ENCODE measurements at regions not wholly inside any gene's neighbourhood (a gene's known extent, or its start where the extent isn't known, plus 50 kb on each side); places are given as distances from the start of the nearest gene placed in this dataset.

GRCh38 chr2:3034396-3034795 lies 343.2 kb downstream of the EIPR1 start (continued):
- TF ChIP-seq CTCF (IDR thresholded peaks at IDR 0.05 in 2 of 3, conservative IDR thresholded peaks at IDR 0.05 in 1 of 3; ENCODE audit: control insufficient read depth in 2 of 3, extremely low read depth in 1 of 3, insufficient read depth in 1 of 3, low read depth in 3 of 3, low read length in 3 of 3): no peak
- no peak for TF ChIP-seq ASH2L (IDR thresholded peaks at IDR 0.05; ENCODE audit: borderline replicate concordance, low read depth)

- Histone ChIP-seq H4K20me1 (ENCODE audit: control insufficient read depth, insufficient read depth) (no peaks in the 10 kb centered on the region), H3K4me1 (ENCODE audit: control insufficient read depth, insufficient read depth, low read length) (no peaks in the 10 kb centered on the region), H3K36me3 (ENCODE audit: control insufficient read depth in 2 of 2, insufficient read depth in 2 of 2, low read length in 1 of 2) (no peaks in the 10 kb centered on the region), H3K9me3 (replicated peaks; ENCODE audit: control insufficient read depth, insufficient read depth, low read length) (no peaks in the 10 kb centered on the region), H3K79me2 (ENCODE audit: control insufficient read depth, insufficient read depth, low read length) (no peaks in the 10 kb centered on the region), H3K4me2 (ENCODE audit: control insufficient read depth, insufficient read depth) (no peak overlapping the region), H3K27ac (ENCODE audit: control insufficient read depth, insufficient read depth) (no peak overlapping the region), H3K27me3 (replicated peaks in 1 of 2; ENCODE audit: control insufficient read depth in 2 of 2, insufficient read depth in 2 of 2, low read length in 1 of 2) (no peaks in the 10 kb centered on the region), H3K9ac (ENCODE audit: control insufficient read depth, insufficient read depth, low read length) (no peak overlapping the region), H2AFZ (ENCODE audit: control insufficient read depth, low read depth, low read length) (no peak overlapping the region), H3K4me3 (no peak overlapping the region)
- ChIA-PET POLR2A (no interaction called here), RAD21 (ENCODE audit: unreplicated experiment) (no interaction called here), SMC1A (ENCODE audit: uncharacterized antibody, unreplicated experiment) (no interaction called here), CTCF (interaction anchor here (0.5 kb wide), 1 partner anchor 1488 kb away, joined by 3 read pairs; no protein-coding TSS in a partner anchor)
- 35% methylated on average over 8 of the region's 8 CpGs for WGBS (ENCODE audit: insufficient coverage, insufficient replicate concordance, low lambda C conversion rate, missing lambda C conversion rate)
- FAIRE-seq (no peak), DNase-seq (ENCODE audit: low read depth, low spot score) (no peak), ATAC-seq (no peak)
- no peak for TF ChIP-seq SIN3A (IDR thresholded peaks at IDR 0.05; ENCODE audit: low read depth, low read length)
- no peak for TF ChIP-seq BACH1 (IDR thresholded peaks at IDR 0.05; ENCODE audit: borderline replicate concordance)
- TF ChIP-seq CTCF (IDR thresholded peaks at IDR 0.05 in 2 of 3, conservative IDR thresholded peaks at IDR 0.05 in 1 of 3; ENCODE audit: control insufficient read depth in 2 of 3, extremely low read depth in 1 of 3, insufficient read depth in 1 of 3, low read depth in 3 of 3, low read length in 3 of 3): no peak
- TF ChIP-seq NR2C2 (IDR thresholded peaks at IDR 0.05; ENCODE audit: borderline replicate concordance, control insufficient read depth, insufficient read length, low read depth): no peak
- TF ChIP-seq RBBP5 (conservative IDR thresholded peaks at IDR 0.05): no peak
- no peak for TF ChIP-seq STAT1 (conservative IDR thresholded peaks at IDR 0.05)
- TF ChIP-seq MAX (IDR thresholded peaks at IDR 0.05; ENCODE audit: low read depth, low read length): no peak
- TF ChIP-seq TAF1 (IDR thresholded peaks at IDR 0.05; ENCODE audit: borderline replicate concordance, low read depth, low read length): no peak
- TF ChIP-seq ZBED1 (IDR thresholded peaks at IDR 0.05; ENCODE audit: borderline replicate concordance): no peak
- TF ChIP-seq ZNF687 (IDR thresholded peaks at IDR 0.05): no peak
- in situ Hi-C loops (cut with MboI): no loop called here
- BruUV-seq (replicated peaks): no TSS peak
- intact Hi-C loops (cut with micrococcal nuclease; ENCODE audit: unreplicated experiment): no loop called here
Measured at GRCh38 chr2:3033315-3033714, 344.3 kb downstream of the EIPR1 start.

Measured in GM12878 (cell line).